Astrocyte of the hippocampus (primary cell): ENCODE measurements at regions not wholly inside any gene's neighbourhood (a gene's known extent, or its start where the extent isn't known, plus 50 kb on each side); places are given as distances from the start of the nearest gene placed in this dataset.

Experiments used
- DNase-seq: peaks from one replicate; pipeline ENCODE4 v3.0.0; 2011; ENCODE audit warnings: low read depth, low spot score

- DNase-seq: peak; percentile 57
These were observed 382.7 kb downstream of the SFMBT2 start for GRCh38 chr10:7027913-7028808.

- no peak for DNase-seq
These were observed 383.5 kb downstream of the SFMBT2 start for GRCh38 chr10:7027237-7027912.

GRCh38 chr10:7026818-7027217, 384.0 kb downstream of the SFMBT2 start:
- no peak for DNase-seq

GRCh38 chr10:7025296-7025695, 385.5 kb downstream of the SFMBT2 start:
- DNase-seq: no peak

GRCh38 chr10:7015457-7015856, 395.4 kb downstream of the SFMBT2 start:
- DNase-seq: peak; percentile 8

GRCh38 chr10:7014721-7015120, 396.1 kb downstream of the SFMBT2 start:
- no peak for DNase-seq

GRCh38 chr10:7011994-7012393, 398.8 kb downstream of the SFMBT2 start:
- DNase-seq: no peak

- no peak for DNase-seq
These were observed 402.2 kb downstream of the SFMBT2 start for GRCh38 chr10:7008645-7009044.

- DNase-seq: no peak
These were observed 403.1 kb downstream of the SFMBT2 start for GRCh38 chr10:7007600-7008190.

GRCh38 chr10:7006566-7006965, 404.3 kb downstream of the SFMBT2 start:
- DNase-seq: no peak

GRCh38 chr10:7003831-7004395, 406.9 kb downstream of the SFMBT2 start:
- DNase-seq: no peak

- peak; percentile 78 for DNase-seq
These were observed 410.8 kb downstream of the SFMBT2 start for GRCh38 chr10:7000061-7000460.

- no peak for DNase-seq
These were observed 411.5 kb downstream of the SFMBT2 start for GRCh38 chr10:6999232-6999925.

- no peak for DNase-seq
These were observed 413.3 kb downstream of the SFMBT2 start for GRCh38 chr10:6997509-6997908.

GRCh38 chr10:6996431-6996830, 414.4 kb downstream of the SFMBT2 start:
- DNase-seq: no peak

- DNase-seq: no peak
These were observed 415.0 kb downstream of the SFMBT2 start for GRCh38 chr10:6995831-6996230.

GRCh38 chr10:6995341-6995740, 415.3 kb upstream of the PRKCQ start:
- DNase-seq: no peak

- no peak for DNase-seq
These were observed 410.8 kb upstream of the PRKCQ start for GRCh38 chr10:6990891-6991290.

GRCh38 chr10:6988654-6989053, 408.6 kb upstream of the PRKCQ start:
- DNase-seq: no peak

GRCh38 chr10:6987536-6987945, 407.5 kb upstream of the PRKCQ start:
- DNase-seq: no peak

GRCh38 chr10:6986927-6987326, 406.9 kb upstream of the PRKCQ start:
- no peak for DNase-seq

- DNase-seq: no peak
These were observed 405.6 kb upstream of the PRKCQ start for GRCh38 chr10:6985644-6986043.
